ENCODE measurements at regions not wholly inside any gene's neighbourhood (a gene's known extent, or its start where the extent isn't known, plus 50 kb on each side); places are given as distances from the start of the nearest gene placed in this dataset.

GRCh38 chr12:66733321-66733720 is 54.4 kb upstream of the GRIP1 start:
- no peaks in the 10 kb centered on the region for H3K9me3 Mint-ChIP-seq (ENCODE audit: low read depth, unreplicated experiment)
- no peaks in the 10 kb centered on the region for H3K4me1 Mint-ChIP-seq (ENCODE audit: low read depth, unreplicated experiment)
- no peak overlapping the region for H3K27ac Mint-ChIP-seq (ENCODE audit: unreplicated experiment)
- DNase-seq = no peak
- CTCF ChIA-PET = no interaction called here
- intact Hi-C loops (cut with micrococcal nuclease; ENCODE audit: unreplicated experiment) = no loop called here
- H3K27me3 Mint-ChIP-seq (ENCODE audit: unreplicated experiment) = no peaks in the 10 kb centered on the region
- BruUV-seq (replicated peaks) = no TSS peak
- no peak for TF ChIP-seq CTCF (IDR thresholded peaks at IDR 0.05; ENCODE audit: unreplicated experiment)
- H3K4me3 Mint-ChIP-seq (ENCODE audit: low read depth, unreplicated experiment) = no peak overlapping the region
- no peaks in the 10 kb centered on the region for H3K36me3 Mint-ChIP-seq (ENCODE audit: insufficient read depth, unreplicated experiment)

- Mint-ChIP-seq H3K27me3 (ENCODE audit: unreplicated experiment) (no peaks in the 10 kb centered on the region), H3K36me3 (ENCODE audit: insufficient read depth, unreplicated experiment) (no peaks in the 10 kb centered on the region), H3K27ac (ENCODE audit: unreplicated experiment) (no peak overlapping the region), H3K4me3 (ENCODE audit: low read depth, unreplicated experiment) (no peak overlapping the region), H3K9me3 (ENCODE audit: low read depth, unreplicated experiment) (no peaks in the 10 kb centered on the region), H3K4me1 (ENCODE audit: low read depth, unreplicated experiment) (peaks cover 5% of the 10 kb centered on the region)
- TF ChIP-seq CTCF (IDR thresholded peaks at IDR 0.05; ENCODE audit: unreplicated experiment) = no peak
- BruUV-seq (replicated peaks) = no TSS peak
- CTCF ChIA-PET = no interaction called here
- no peak for DNase-seq
- intact Hi-C loops (cut with micrococcal nuclease; ENCODE audit: unreplicated experiment) = no loop called here
Observed at GRCh38 chr12:66733839-66734238, 55.0 kb upstream of the GRIP1 start.

GRCh38 chr12:66735275-66735674 is 56.4 kb upstream of the GRIP1 start:
- Mint-ChIP-seq H3K4me3 (ENCODE audit: low read depth, unreplicated experiment) (no peak overlapping the region), H3K4me1 (ENCODE audit: low read depth, unreplicated experiment) (peaks cover 19% of the 10 kb centered on the region), H3K27ac (ENCODE audit: unreplicated experiment) (no peak overlapping the region), H3K9me3 (ENCODE audit: low read depth, unreplicated experiment) (no peaks in the 10 kb centered on the region), H3K27me3 (ENCODE audit: unreplicated experiment) (no peaks in the 10 kb centered on the region), H3K36me3 (ENCODE audit: insufficient read depth, unreplicated experiment) (no peaks in the 10 kb centered on the region)
- DNase-seq = no peak
- no TSS peak for BruUV-seq (replicated peaks)
- CTCF ChIA-PET = no interaction called here
- TF ChIP-seq CTCF (IDR thresholded peaks at IDR 0.05; ENCODE audit: unreplicated experiment) = no peak
- intact Hi-C loops (cut with micrococcal nuclease; ENCODE audit: unreplicated experiment) = no loop called here

GRCh38 chr12:66736931-66737330 is 58.1 kb upstream of the GRIP1 start:
- Mint-ChIP-seq H3K4me3 (ENCODE audit: low read depth, unreplicated experiment) (no peak overlapping the region), H3K9me3 (ENCODE audit: low read depth, unreplicated experiment) (no peaks in the 10 kb centered on the region), H3K36me3 (ENCODE audit: insufficient read depth, unreplicated experiment) (no peaks in the 10 kb centered on the region), H3K27ac (ENCODE audit: unreplicated experiment) (no peak overlapping the region), H3K4me1 (ENCODE audit: low read depth, unreplicated experiment) (peaks cover 23% of the 10 kb centered on the region), H3K27me3 (ENCODE audit: unreplicated experiment) (no peaks in the 10 kb centered on the region)
- no peak for DNase-seq
- intact Hi-C loops (cut with micrococcal nuclease; ENCODE audit: unreplicated experiment) = no loop called here
- BruUV-seq (replicated peaks) = no TSS peak
- TF ChIP-seq CTCF (IDR thresholded peaks at IDR 0.05; ENCODE audit: unreplicated experiment) = no peak
- CTCF ChIA-PET = no interaction called here

GRCh38 chr12:66739266-66739665 is 60.4 kb upstream of the GRIP1 start:
- Mint-ChIP-seq H3K36me3 (ENCODE audit: insufficient read depth, unreplicated experiment) (no peaks in the 10 kb centered on the region), H3K9me3 (ENCODE audit: low read depth, unreplicated experiment) (no peaks in the 10 kb centered on the region), H3K27ac (ENCODE audit: unreplicated experiment) (no peak overlapping the region), H3K4me3 (ENCODE audit: low read depth, unreplicated experiment) (no peak overlapping the region), H3K4me1 (ENCODE audit: low read depth, unreplicated experiment) (peaks cover 23% of the 10 kb centered on the region), H3K27me3 (ENCODE audit: unreplicated experiment) (no peaks in the 10 kb centered on the region)
- no TSS peak for BruUV-seq (replicated peaks)
- intact Hi-C loops (cut with micrococcal nuclease; ENCODE audit: unreplicated experiment) = no loop called here
- no peak for DNase-seq
- CTCF ChIA-PET = interaction anchor here (0.7 kb wide), 1 partner anchor 12 kb away, joined by 3 read pairs; no protein-coding TSS in a partner anchor
- no peak for TF ChIP-seq CTCF (IDR thresholded peaks at IDR 0.05; ENCODE audit: unreplicated experiment)

Data from Calu3 (cell line).